ENCODE measurements at regions not wholly inside any gene's neighbourhood (a gene's known extent, or its start where the extent isn't known, plus 50 kb on each side); places are given as distances from the start of the nearest gene placed in this dataset.

DNA sequence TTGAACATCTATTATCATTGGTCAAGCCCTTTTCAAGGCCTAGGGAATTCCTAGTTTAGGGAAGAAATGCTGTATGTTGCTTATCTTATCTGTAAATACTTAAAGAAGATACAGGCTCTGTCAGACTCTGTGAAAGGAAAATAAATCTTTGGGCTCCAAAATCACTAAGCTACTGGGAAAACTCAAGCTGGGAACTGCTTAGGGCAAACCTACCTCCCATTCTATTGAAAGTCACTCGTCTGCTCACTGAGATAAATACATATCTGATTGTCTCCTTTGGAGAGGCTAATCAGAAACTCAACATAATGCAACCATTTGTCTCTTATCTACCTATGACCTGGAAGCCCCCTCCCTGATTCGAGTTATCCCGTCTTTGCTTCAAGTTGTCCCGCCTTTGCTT, 108.6 kb upstream of the NDST4 start:
- TF ChIP-seq EZH2 (IDR thresholded peaks at IDR 0.05; ENCODE audit: insufficient read depth, poor library complexity, severe bottlenecking) (no peak), EZH2phosphoT487 (IDR thresholded peaks at IDR 0.05; ENCODE audit: insufficient read depth, low read depth) (no peak)

All from GM23248 (cell line).